ENCODE measurements at regions not wholly inside any gene's neighbourhood (a gene's known extent, or its start where the extent isn't known, plus 50 kb on each side); places are given as distances from the start of the nearest gene placed in this dataset.

DNA sequence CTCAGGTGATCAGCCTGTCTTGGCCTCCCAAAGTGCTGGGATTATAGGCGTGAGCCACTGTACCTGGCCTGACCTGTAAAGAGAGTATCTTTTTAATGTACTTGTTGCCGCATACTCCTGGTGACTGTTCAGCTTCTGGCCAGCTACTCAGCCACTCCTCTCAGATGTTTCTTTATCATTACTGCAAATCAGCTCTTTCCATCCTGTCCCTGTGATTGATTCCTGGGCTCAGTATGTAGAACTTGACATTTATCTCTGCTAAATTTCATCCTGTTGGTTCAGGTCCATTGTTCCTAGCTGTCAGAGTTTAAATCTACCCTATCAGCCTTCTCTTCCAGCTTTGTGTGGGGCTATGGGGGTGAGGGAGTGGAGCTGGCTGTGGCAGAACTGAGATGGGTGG is 211.5 kb upstream of the ASIC2 start:
- Histone ChIP-seq H3K9me3 (no peaks in the 10 kb centered on the region), H3K27me3 (peaks cover 0 to 4% (median 0%) of the 10 kb centered on the region in 9 donors), H3K4me3 (no peak overlapping the region), H3K27ac (no peak overlapping the region), H3K4me1 (peaks cover 0 to 16% (median 0%) of the 10 kb centered on the region in 12 donors), H3K36me3 (no peaks in the 10 kb centered on the region)
- intact Hi-C loops (cut with DNase I), result no loop called here
- 92 to 100% (median 97%) methylated on average over 2 of the region's 2 CpGs for WGBS, 4 donors
- ATAC-seq, result no peak
- TF ChIP-seq, protein P1, sequence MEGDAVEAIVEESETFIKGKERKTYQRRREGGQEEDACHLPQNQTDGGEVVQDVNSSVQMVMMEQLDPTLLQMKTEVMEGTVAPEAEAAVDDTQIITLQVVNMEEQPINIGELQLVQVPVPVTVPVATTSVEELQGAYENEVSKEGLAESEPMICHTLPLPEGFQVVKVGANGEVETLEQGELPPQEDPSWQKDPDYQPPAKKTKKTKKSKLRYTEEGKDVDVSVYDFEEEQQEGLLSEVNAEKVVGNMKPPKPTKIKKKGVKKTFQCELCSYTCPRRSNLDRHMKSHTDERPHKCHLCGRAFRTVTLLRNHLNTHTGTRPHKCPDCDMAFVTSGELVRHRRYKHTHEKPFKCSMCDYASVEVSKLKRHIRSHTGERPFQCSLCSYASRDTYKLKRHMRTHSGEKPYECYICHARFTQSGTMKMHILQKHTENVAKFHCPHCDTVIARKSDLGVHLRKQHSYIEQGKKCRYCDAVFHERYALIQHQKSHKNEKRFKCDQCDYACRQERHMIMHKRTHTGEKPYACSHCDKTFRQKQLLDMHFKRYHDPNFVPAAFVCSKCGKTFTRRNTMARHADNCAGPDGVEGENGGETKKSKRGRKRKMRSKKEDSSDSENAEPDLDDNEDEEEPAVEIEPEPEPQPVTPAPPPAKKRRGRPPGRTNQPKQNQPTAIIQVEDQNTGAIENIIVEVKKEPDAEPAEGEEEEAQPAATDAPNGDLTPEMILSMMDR (IDR thresholded peaks at IDR 0.05), result no peak
- TF ChIP-seq POLR2A (IDR thresholded peaks at IDR 0.05), result no peak
- DNase-seq, result no peak

DNA sequence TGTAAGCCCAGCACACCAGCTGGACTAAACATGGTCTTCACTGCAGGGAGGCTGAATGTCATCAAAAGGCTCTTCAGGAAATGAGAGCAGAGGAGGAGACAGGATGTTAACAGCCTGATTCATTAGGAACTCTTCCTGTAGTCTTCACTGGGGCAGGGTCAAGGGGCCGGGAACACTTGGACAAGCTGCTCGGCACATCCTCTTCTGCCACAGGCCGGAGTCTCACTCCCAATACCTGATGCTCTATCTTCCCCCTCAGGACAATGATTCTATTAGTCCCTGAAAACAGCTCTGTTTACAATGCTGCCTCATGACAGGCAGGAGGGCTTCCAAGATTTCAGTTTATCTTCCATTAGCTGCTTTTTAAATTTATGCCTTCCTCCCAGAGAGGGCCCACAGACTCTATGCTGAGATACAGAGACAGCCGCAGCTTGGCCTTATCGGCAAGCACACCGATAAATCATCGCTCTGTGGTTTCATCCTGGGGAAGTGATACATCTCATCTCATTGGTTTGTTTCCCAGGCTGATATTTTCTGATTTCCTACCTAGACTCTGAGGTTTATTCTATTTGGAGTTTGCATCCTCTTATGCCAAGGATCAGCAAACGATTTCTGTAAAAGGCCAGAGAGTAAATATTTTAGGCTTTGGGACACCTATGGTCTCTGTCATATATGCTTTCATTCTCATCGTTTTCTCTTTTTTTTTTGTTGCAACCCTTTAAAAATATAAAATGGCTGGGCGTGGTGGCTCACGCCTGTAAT is 214.0 kb upstream of the ASIC2 start:
- intact Hi-C loops (cut with DNase I), result no loop called here
- Histone ChIP-seq H3K9me3 (no peaks in the 10 kb centered on the region), H3K4me1 (peaks cover 0 to 12% (median 0%) of the 10 kb centered on the region in 12 donors), H3K27me3 (peaks cover 0 to 4% (median 0%) of the 10 kb centered on the region in 9 donors), H3K27ac (peak overlapping the region in 1 of 12 donors; percentile 19), H3K4me3 (no peak overlapping the region), H3K36me3 (no peaks in the 10 kb centered on the region)
- WGBS, 4 donors, result 51 to 58% (median 54%) methylated on average over 11 of the region's 11 CpGs
- DNase-seq, result peak in 1 of 5 donors; percentile 33
- TF ChIP-seq POLR2A (IDR thresholded peaks at IDR 0.05), result no peak
- TF ChIP-seq, protein P1 (IDR thresholded peaks at IDR 0.05), result no peak
- peak; percentile 32 to 81 (median 52) for ATAC-seq

DNA sequence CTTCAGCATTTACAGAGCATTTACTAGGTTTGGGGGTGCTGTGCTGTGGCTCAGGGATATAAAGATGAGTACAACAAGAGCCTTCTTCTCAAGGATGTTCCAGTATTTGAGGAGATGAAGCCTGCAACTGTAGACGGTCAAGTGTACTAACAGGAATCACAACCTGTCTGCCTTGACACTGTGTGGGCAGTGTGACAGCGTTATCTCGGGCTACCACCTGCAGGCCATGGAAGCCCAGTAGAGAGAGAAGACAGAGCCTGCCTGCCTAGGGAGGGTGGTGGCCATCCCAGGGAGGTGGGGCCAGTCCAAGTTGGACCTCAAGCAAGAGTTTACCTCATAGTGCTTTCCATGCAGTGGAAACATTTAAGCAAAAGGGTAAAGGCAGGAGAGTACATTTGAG is 215.1 kb upstream of the ASIC2 start:
- DNase-seq (no peak), ATAC-seq (no peak)
- no peaks in the 10 kb centered on the region for H3K36me3 ChIP-seq
- no peak for TF ChIP-seq POLR2A (IDR thresholded peaks at IDR 0.05)
- TF ChIP-seq, protein P1 (IDR thresholded peaks at IDR 0.05), result no peak
- H3K27ac ChIP-seq, result no peak overlapping the region
- 74 to 89% (median 85%) methylated on average over 3 of the region's 3 CpGs for WGBS, 4 donors
- H3K9me3 ChIP-seq, result peaks cover 0 to 5% (median 0%) of the 10 kb centered on the region in 12 donors
- peaks cover 0 to 12% (median 0%) of the 10 kb centered on the region in 12 donors for H3K4me1 ChIP-seq
- H3K27me3 ChIP-seq, result peaks cover 0 to 4% (median 0%) of the 10 kb centered on the region in 9 donors
- H3K4me3 ChIP-seq, result no peak overlapping the region
- intact Hi-C loops (cut with DNase I), result no loop called here

DNA sequence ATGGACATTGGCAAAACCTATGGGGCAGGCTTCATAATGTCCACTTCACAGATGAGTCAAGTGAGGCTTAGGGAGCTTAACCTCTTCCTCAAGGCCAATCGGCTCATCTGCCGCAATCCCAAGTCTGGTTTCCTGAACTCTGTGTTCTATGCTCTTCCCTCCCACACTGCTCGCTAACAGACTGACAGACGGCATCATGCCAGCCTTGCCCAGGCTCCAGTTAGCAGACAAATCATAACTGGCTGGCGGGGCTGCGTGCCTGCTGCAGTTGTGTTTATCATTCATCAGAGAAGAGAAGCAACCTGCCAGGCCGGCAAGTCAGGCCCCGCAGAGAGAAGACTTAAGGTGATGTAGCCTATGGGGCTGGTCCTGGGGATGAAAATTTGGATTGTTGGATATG is 216.2 kb upstream of the ASIC2 start:
- Histone ChIP-seq H3K9me3 (peaks cover 0 to 9% (median 0%) of the 10 kb centered on the region in 12 donors), H3K4me3 (no peak overlapping the region), H3K27me3 (peaks cover 0 to 3% (median 0%) of the 10 kb centered on the region in 9 donors), H3K36me3 (no peaks in the 10 kb centered on the region), H3K27ac (no peak overlapping the region), H3K4me1 (peaks cover 0 to 12% (median 0%) of the 10 kb centered on the region in 12 donors)
- no peak for TF ChIP-seq POLR2A (IDR thresholded peaks at IDR 0.05)
- TF ChIP-seq, protein P1 (IDR thresholded peaks at IDR 0.05), result no peak
- no peak for DNase-seq
- 78 to 94% (median 87%) methylated on average over 8 of the region's 8 CpGs for WGBS, 4 donors
- intact Hi-C loops (cut with DNase I), result no loop called here
- no peak for ATAC-seq

Data from heart left ventricle (tissue), 16 donors.